ENCODE measurements at regions not wholly inside any gene's neighbourhood (a gene's known extent, or its start where the extent isn't known, plus 50 kb on each side); places are given as distances from the start of the nearest gene placed in this dataset.

GRCh38 chr5:165502893-165503691, 1997.7 kb downstream of the MAT2B start:
- no peak for DNase-seq
- TF ChIP-seq CTCF (IDR thresholded peaks at IDR 0.05): no peak
- H3K9me3 ChIP-seq: peaks cover 0 to 5% (median 2%) of the 10 kb centered on the region in 3 donors
- no peaks in the 10 kb centered on the region for H3K36me3 ChIP-seq
- H3K4me1 ChIP-seq: no peaks in the 10 kb centered on the region
- H3K27me3 ChIP-seq: no peaks in the 10 kb centered on the region
- no peak overlapping the region for H3K4me3 ChIP-seq
- intact Hi-C loops (cut with DNase I; ENCODE audit: low total_unique reads): no loop called here
- H3K27ac ChIP-seq: no peak overlapping the region

- DNase-seq: no peak
- intact Hi-C loops (cut with DNase I; ENCODE audit: low total_unique reads): no loop called here
- Histone ChIP-seq H3K36me3 (no peaks in the 10 kb centered on the region), H3K27ac (no peak overlapping the region), H3K9me3 (peaks cover 0 to 5% (median 4%) of the 10 kb centered on the region in 3 donors), H3K4me1 (no peaks in the 10 kb centered on the region), H3K27me3 (no peaks in the 10 kb centered on the region), H3K4me3 (no peak overlapping the region)
- no peak for TF ChIP-seq CTCF (IDR thresholded peaks at IDR 0.05)
Measured at GRCh38 chr5:165504674-165505073, 1999.3 kb downstream of the MAT2B start.

- DNase-seq: no peak
- Histone ChIP-seq H3K4me1 (no peaks in the 10 kb centered on the region), H3K4me3 (no peak overlapping the region), H3K36me3 (no peaks in the 10 kb centered on the region), H3K9me3 (peaks cover 0 to 5% (median 4%) of the 10 kb centered on the region in 3 donors), H3K27ac (no peak overlapping the region), H3K27me3 (no peaks in the 10 kb centered on the region)
- no peak for TF ChIP-seq CTCF (IDR thresholded peaks at IDR 0.05)
- intact Hi-C loops (cut with DNase I; ENCODE audit: low total_unique reads): no loop called here
Measured at GRCh38 chr5:165508286-165508685, 2002.9 kb downstream of the MAT2B start.

GRCh38 chr5:165508861-165509260, 2003.4 kb downstream of the MAT2B start:
- no peak overlapping the region for H3K27ac ChIP-seq
- H3K36me3 ChIP-seq: no peaks in the 10 kb centered on the region
- H3K4me3 ChIP-seq: no peak overlapping the region
- intact Hi-C loops (cut with DNase I; ENCODE audit: low total_unique reads): no loop called here
- TF ChIP-seq CTCF (IDR thresholded peaks at IDR 0.05): no peak
- peaks cover 0 to 5% (median 5%) of the 10 kb centered on the region in 3 donors for H3K9me3 ChIP-seq
- H3K4me1 ChIP-seq: no peaks in the 10 kb centered on the region
- DNase-seq: no peak
- H3K27me3 ChIP-seq: no peaks in the 10 kb centered on the region

- Histone ChIP-seq H3K4me1 (peaks cover 0 to 3% (median 0%) of the 10 kb centered on the region in 4 donors), H3K27ac (no peak overlapping the region), H3K27me3 (no peaks in the 10 kb centered on the region), H3K9me3 (no peaks in the 10 kb centered on the region), H3K4me3 (no peak overlapping the region), H3K36me3 (no peaks in the 10 kb centered on the region)
- intact Hi-C loops (cut with DNase I; ENCODE audit: low total_unique reads): no loop called here
- no peak for DNase-seq
- TF ChIP-seq CTCF (IDR thresholded peaks at IDR 0.05): no peak
Measured at GRCh38 chr5:165521816-165522610, 2016.6 kb downstream of the MAT2B start.

Measured in tibial artery (tissue), 4 donors.